GM21529 (cell line): ENCODE measurements at regions not wholly inside any gene's neighbourhood (a gene's known extent, or its start where the extent isn't known, plus 50 kb on each side); places are given as distances from the start of the nearest gene placed in this dataset.
"Not testable (repeated sequence)": the region's sequence is repeated elsewhere in the genome, so short reads cannot be mapped to it uniquely, and the experiment has no call there.

Experiments used
- ATAC-seq: cut with Tn5 transposase; IDR thresholded peaks from one replicate; pipeline ENCODE4 v1.9.1; 2021; ENCODE audit not compliant: unreplicated experiment

GRCh38 chr7:114293289-114294012, 121.2 kb upstream of the FOXP2 start:
- ATAC-seq = no peak

GRCh38 chr7:114279901-114280300, 134.7 kb upstream of the FOXP2 start:
- ATAC-seq = no peak

- no peak for ATAC-seq
Observed at GRCh38 chr7:114273218-114273617, 141.4 kb upstream of the FOXP2 start.

GRCh38 chr7:114269714-114270113, 144.9 kb upstream of the FOXP2 start:
- ATAC-seq = no peak

- ATAC-seq = not testable (repeated sequence)
Observed at GRCh38 chr7:114267550-114267949, 147.1 kb upstream of the FOXP2 start.

GRCh38 chr7:114264023-114264422, 150.6 kb upstream of the FOXP2 start:
- ATAC-seq = no peak

- no peak for ATAC-seq
Observed at GRCh38 chr7:114263219-114263618, 151.4 kb upstream of the FOXP2 start.

- ATAC-seq = no peak
Observed at GRCh38 chr7:114255404-114255841, 159.2 kb upstream of the FOXP2 start.

- no peak for ATAC-seq
Observed at GRCh38 chr7:114243646-114244045, 171.0 kb upstream of the FOXP2 start.

GRCh38 chr7:114242992-114243507, 171.6 kb upstream of the FOXP2 start:
- no peak for ATAC-seq

GRCh38 chr7:114229246-114229645, 185.4 kb upstream of the FOXP2 start:
- no peak for ATAC-seq

- no peak for ATAC-seq
Observed at GRCh38 chr7:114225784-114226183, 188.8 kb upstream of the FOXP2 start.

GRCh38 chr7:114218283-114218682, 196.3 kb upstream of the FOXP2 start:
- ATAC-seq = no peak

GRCh38 chr7:114217026-114217806, 197.4 kb upstream of the FOXP2 start:
- ATAC-seq = no peak

- no peak for ATAC-seq
Observed at GRCh38 chr7:114214466-114214865, 200.1 kb upstream of the FOXP2 start.

- ATAC-seq = no peak
Observed at GRCh38 chr7:114212721-114213429, 201.7 kb upstream of the FOXP2 start.

- ATAC-seq = no peak
Observed at GRCh38 chr7:114209968-114210367, 204.6 kb upstream of the FOXP2 start.

- ATAC-seq = no peak
Observed at GRCh38 chr7:114206688-114207087, 207.9 kb upstream of the FOXP2 start.

- ATAC-seq = no peak
Observed at GRCh38 chr7:114196517-114196916, 218.1 kb upstream of the FOXP2 start.

- no peak for ATAC-seq
Observed at GRCh38 chr7:114190387-114190786, 224.2 kb upstream of the FOXP2 start.

GRCh38 chr7:114183311-114184088, 231.1 kb upstream of the FOXP2 start:
- no peak for ATAC-seq
